T-helper 2 cell (primary cell): ENCODE measurements at regions not wholly inside any gene's neighbourhood (a gene's known extent, or its start where the extent isn't known, plus 50 kb on each side); places are given as distances from the start of the nearest gene placed in this dataset.

Experiments
- DNase-seq, 5 experiments: peaks; one replicate each; pipeline versions ENCODE4 v3.0.0 to v3.0.0-alpha.2; 2012 to 2022

GRCh38 chr22:48613566-48614200 is 1214.0 kb downstream of the BRD1 start:
- no peak for DNase-seq

- no peak for DNase-seq
These were observed 1215.3 kb downstream of the BRD1 start for GRCh38 chr22:48612077-48612995.

GRCh38 chr22:48609279-48609865 is 1218.3 kb downstream of the BRD1 start:
- DNase-seq, result no peak

- no peak for DNase-seq
These were observed 1219.6 kb downstream of the BRD1 start for GRCh38 chr22:48607901-48608662.

- DNase-seq, result no peak
These were observed 1220.9 kb downstream of the BRD1 start for GRCh38 chr22:48606684-48607307.

- no peak for DNase-seq
These were observed 1221.7 kb downstream of the BRD1 start for GRCh38 chr22:48605856-48606481.

- DNase-seq, result no peak
These were observed 1222.5 kb downstream of the BRD1 start for GRCh38 chr22:48605125-48605524.

GRCh38 chr22:48603621-48604320 is 1223.9 kb downstream of the BRD1 start:
- DNase-seq, result no peak

- no peak for DNase-seq
These were observed 1224.7 kb downstream of the BRD1 start for GRCh38 chr22:48602805-48603518.

- no peak for DNase-seq
These were observed 1227.0 kb downstream of the BRD1 start for GRCh38 chr22:48600681-48601080.

GRCh38 chr22:48600171-48600570 is 1227.5 kb downstream of the BRD1 start:
- no peak for DNase-seq

- DNase-seq, result no peak
These were observed 1228.3 kb downstream of the BRD1 start for GRCh38 chr22:48599346-48599745.

- DNase-seq, result no peak
These were observed 1231.4 kb downstream of the BRD1 start for GRCh38 chr22:48596111-48596850.

- DNase-seq, result no peak
These were observed 1232.2 kb downstream of the BRD1 start for GRCh38 chr22:48595511-48595905.

GRCh38 chr22:48594757-48595510 is 1232.7 kb downstream of the BRD1 start:
- DNase-seq, result no peak

GRCh38 chr22:48594016-48594756 is 1233.5 kb downstream of the BRD1 start:
- DNase-seq, result no peak

GRCh38 chr22:48593551-48593950 is 1234.1 kb downstream of the BRD1 start:
- no peak for DNase-seq

GRCh38 chr22:48592931-48593330 is 1234.7 kb downstream of the BRD1 start:
- no peak for DNase-seq
